HEK293 (cell line): ENCODE measurements at regions not wholly inside any gene's neighbourhood (a gene's known extent, or its start where the extent isn't known, plus 50 kb on each side); places are given as distances from the start of the nearest gene placed in this dataset.
"Not testable (repeated sequence)": the region's sequence is repeated elsewhere in the genome, so short reads cannot be mapped to it uniquely, and the experiment has no call there.

Experiments
- CTCF ChIP-seq: fragments of 450-650 bp; formaldehyde crosslinking; IDR thresholded peaks from 2 replicates; pipeline ENCODE4 v1.5.1; 2016; ENCODE audit warnings: missing biosample characterization, missing genetic modification characterization
- INSM2 ChIP-seq: fragments of 450-650 bp; formaldehyde crosslinking; IDR thresholded peaks from 2 replicates; pipeline ENCODE4 v1.5.1; 2016; ENCODE audit warnings: missing biosample characterization, missing genetic modification characterization
- KLF9 ChIP-seq: fragments of 450-650 bp; formaldehyde crosslinking; IDR thresholded peaks from 2 replicates; pipeline ENCODE4 v1.5.1; 2016; ENCODE audit warnings: missing biosample characterization, missing genetic modification characterization, low read depth
- SCRT1 ChIP-seq: fragments of 450-650 bp; formaldehyde crosslinking; IDR thresholded peaks from 2 replicates; pipeline ENCODE4 v1.5.1; 2016; ENCODE audit warnings: missing biosample characterization, missing genetic modification characterization, borderline replicate concordance
- WT1 ChIP-seq: fragments of 450-650 bp; formaldehyde crosslinking; IDR thresholded peaks from 2 replicates; pipeline ENCODE4 v1.5.1; 2016; ENCODE audit warnings: missing biosample characterization, missing genetic modification characterization
- ZNF341 ChIP-seq: fragments of 450-650 bp; formaldehyde crosslinking; IDR thresholded peaks from 2 replicates; pipeline ENCODE4; 2016; ENCODE audit warnings: low read depth, missing biosample characterization, missing genetic modification characterization
- ZNF670 ChIP-seq: fragments of 450-650 bp; formaldehyde crosslinking; IDR thresholded peaks from 2 replicates; pipeline ENCODE4 v1.5.1; 2016; ENCODE audit warnings: missing biosample characterization, missing genetic modification characterization, low read depth
- ZNF830 ChIP-seq: fragments of 450-650 bp; IDR thresholded peaks from 2 replicates; pipeline ENCODE4 v1.5.0; 2018; ENCODE audit warnings: missing biosample characterization, missing genetic modification characterization, low read depth, mild to moderate bottlenecking, moderate library complexity
- ZSCAN30 ChIP-seq: fragments of 450-650 bp; IDR thresholded peaks from 2 replicates; pipeline ENCODE4 v1.5.1; 2018; ENCODE audit warnings: missing biosample characterization, mild to moderate bottlenecking, missing genetic modification characterization, moderate library complexity

GRCh38 chrX:979127-979526, 233.3 kb downstream of the CRLF2 start:
- not testable (repeated sequence) for TF ChIP-seq CTCF (tag by site-specific recombination); ZNF341 (tag by site-specific recombination); ZNF670; INSM2 (tag by site-specific recombination); WT1 (tag by site-specific recombination); ZSCAN30 (tag by site-specific recombination); SCRT1 (tag by site-specific recombination); ZNF830 (tag by site-specific recombination); KLF9 (tag by site-specific recombination)
